Sigmoid colon (tissue), 4 donors: ENCODE measurements at regions not wholly inside any gene's neighbourhood (a gene's known extent, or its start where the extent isn't known, plus 50 kb on each side); places are given as distances from the start of the nearest gene placed in this dataset.

Experiments
- EP300 ChIP-seq, 4 donors: sonication (generic); formaldehyde crosslinking; IDR thresholded peaks; one replicate each; pipeline ENCODE4 v1.6.1; 2017; ENCODE audit warnings: antibody characterized with exemption in 4 of 4
- POLR2A ChIP-seq, 2 donors: fragments of 450-650 bp; IDR thresholded peaks; one replicate each; pipeline ENCODE4 v1.6.1; 2016; ENCODE audit warnings: antibody characterized with exemption in 2 of 2, mild to moderate bottlenecking in 2 of 2, moderate library complexity in 2 of 2
- POLR2AphosphoS5 ChIP-seq, 4 donors: sonication (generic); formaldehyde crosslinking; IDR thresholded peaks; one replicate each; pipeline ENCODE4 v1.6.1; 2017; ENCODE audit warnings: antibody characterized with exemption in 4 of 4

DNA sequence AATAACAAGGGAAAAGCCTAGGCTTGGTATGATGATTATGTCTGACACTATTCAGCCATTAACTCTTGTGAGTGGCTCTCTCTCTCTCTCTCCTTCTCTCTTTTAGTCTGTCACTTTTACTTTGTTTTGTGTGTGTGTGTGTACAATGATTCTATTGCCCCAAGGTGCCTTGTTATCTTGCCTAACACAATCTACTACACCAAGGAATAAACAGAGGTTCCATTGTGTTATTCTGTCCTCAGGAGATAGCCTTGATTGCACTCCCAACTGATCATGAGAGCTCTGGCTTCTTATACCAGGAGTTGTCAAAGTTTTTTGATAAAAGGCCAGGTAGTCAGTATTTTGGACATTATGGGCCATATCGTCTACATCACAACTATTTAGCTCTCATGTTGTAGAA lies 123.4 kb upstream of the CALCR start:
- no peak for TF ChIP-seq POLR2A (IDR thresholded peaks at IDR 0.05)
- TF ChIP-seq EP300 (IDR thresholded peaks at IDR 0.05): no peak
- TF ChIP-seq POLR2AphosphoS5 (IDR thresholded peaks at IDR 0.05): no peak
